Activated CD4-positive, alpha-beta T cell treated with anti-CD3 and anti-CD28 coated beads, Interleukin-2, amount 50 U/mL, for 16 hours (primary cell): ENCODE measurements at regions not wholly inside any gene's neighbourhood (a gene's known extent, or its start where the extent isn't known, plus 50 kb on each side); places are given as distances from the start of the nearest gene placed in this dataset.
"Not testable (repeated sequence)": the region's sequence is repeated elsewhere in the genome, so short reads cannot be mapped to it uniquely, and the experiment has no call there.

Experiments
- DNase-seq: peaks from one replicate; pipeline ENCODE4 v3.0.0-alpha.2; 2020

GRCh38 chr4:114034189-114034588, 54.7 kb upstream of the ARSJ start:
- no peak for DNase-seq

- DNase-seq = peak; percentile 54
Observed at GRCh38 chr4:114036426-114036825, 57.0 kb upstream of the ARSJ start.

GRCh38 chr4:114036864-114037263, 57.4 kb upstream of the ARSJ start:
- DNase-seq = no peak

GRCh38 chr4:114037988-114038387, 58.5 kb upstream of the ARSJ start:
- no peak for DNase-seq

GRCh38 chr4:114038762-114039387, 59.4 kb upstream of the ARSJ start:
- no peak for DNase-seq

GRCh38 chr4:114040319-114041116, 61.1 kb upstream of the ARSJ start:
- peak; percentile 16 for DNase-seq

GRCh38 chr4:114041117-114041475, 61.6 kb upstream of the ARSJ start:
- DNase-seq = no peak

- DNase-seq = no peak
Observed at GRCh38 chr4:114043116-114043515, 63.7 kb upstream of the ARSJ start.

- not testable (repeated sequence) for DNase-seq
Observed at GRCh38 chr4:114044351-114044750, 64.9 kb upstream of the ARSJ start.

GRCh38 chr4:114046331-114046730, 66.9 kb upstream of the ARSJ start:
- no peak for DNase-seq

- DNase-seq = not testable (repeated sequence)
Observed at GRCh38 chr4:114048154-114048553, 68.7 kb upstream of the ARSJ start.

- DNase-seq = no peak
Observed at GRCh38 chr4:114052227-114052626, 72.8 kb upstream of the ARSJ start.

GRCh38 chr4:114056599-114056998, 77.2 kb upstream of the ARSJ start:
- DNase-seq = no peak

GRCh38 chr4:114057746-114058145, 78.3 kb upstream of the ARSJ start:
- no peak for DNase-seq

GRCh38 chr4:114062499-114062898, 83.1 kb upstream of the ARSJ start:
- DNase-seq = no peak

GRCh38 chr4:114072781-114073180, 93.3 kb upstream of the ARSJ start:
- DNase-seq = no peak

- DNase-seq = no peak
Observed at GRCh38 chr4:114076899-114077570, 97.6 kb upstream of the ARSJ start.

GRCh38 chr4:114077610-114078009, 98.2 kb upstream of the ARSJ start:
- no peak for DNase-seq

- DNase-seq = no peak
Observed at GRCh38 chr4:114078636-114079035, 99.2 kb upstream of the ARSJ start.

- DNase-seq = no peak
Observed at GRCh38 chr4:114081783-114082182, 102.3 kb upstream of the ARSJ start.

- no peak for DNase-seq
Observed at GRCh38 chr4:114082348-114082747, 102.9 kb upstream of the ARSJ start.

- DNase-seq = no peak
Observed at GRCh38 chr4:114085611-114086345, 106.3 kb upstream of the ARSJ start.

- DNase-seq = no peak
Observed at GRCh38 chr4:114087596-114088230, 108.3 kb upstream of the ARSJ start.
